Upper lobe of left lung (tissue), 6 donors: ENCODE measurements at regions not wholly inside any gene's neighbourhood (a gene's known extent, or its start where the extent isn't known, plus 50 kb on each side); places are given as distances from the start of the nearest gene placed in this dataset.
"Not testable (repeated sequence)": the region's sequence is repeated elsewhere in the genome, so short reads cannot be mapped to it uniquely, and the experiment has no call there.

ENCODE experiments used
- ATAC-seq, 2 donors: fragments of 200-7000 bp; cut with Tn5 transposase; one replicate each; pipeline ENCODE4 v1.9.1; 2022; ENCODE audit warnings: mild to moderate bottlenecking in 2 of 2, moderate library complexity in 2 of 2; ENCODE audit not compliant: low FRiP score in 2 of 2
- DNase-seq, 2 donors: peaks; one replicate each; pipeline ENCODE4 v3.0.0-alpha.2; 2019 to 2020
- H3K27ac ChIP-seq, 4 donors: fragments of 200-600 bp; sonication (generic); one replicate each; pipeline ENCODE4 v1.5.1; 2016 to 2019
- H3K27me3 ChIP-seq, 4 donors: fragments of 200-600 bp; sonication (generic); one replicate each; pipeline ENCODE4 v1.5.1; 2017 to 2019
- H3K36me3 ChIP-seq, 4 donors: fragments of 200-600 bp; sonication (generic); one replicate each; pipeline ENCODE4 v1.5.1; 2016 to 2019
- H3K4me1 ChIP-seq, 4 donors: fragments of 200-600 bp; sonication (generic); one replicate each; pipeline ENCODE4 v1.5.1; 2018 to 2019
- H3K4me3 ChIP-seq, 4 donors: fragments of 200-600 bp; sonication (generic); one replicate each; pipeline ENCODE4 v1.5.1; 2017 to 2019; ENCODE audit warnings: mild to moderate bottlenecking in 2 of 4, moderate library complexity in 1 of 4
- H3K9me3 ChIP-seq, 4 donors: fragments of 200-600 bp; sonication (generic); one replicate each; pipeline ENCODE4 v1.5.1; 2018 to 2019
- CTCF ChIP-seq, 6 experiments: fragments of 450-650 bp in 4 of 6; fragments of 200-600 bp in 2 of 6; sonication (generic) in 2 of 6; IDR thresholded peaks; one replicate each; pipeline ENCODE4 v1.5.1; 2016 to 2019; ENCODE audit warnings: antibody characterized with exemption in 6 of 6
- EP300 ChIP-seq, 4 donors: sonication (generic); formaldehyde crosslinking; IDR thresholded peaks; one replicate each; pipeline ENCODE4 v1.5.1; 2017; ENCODE audit warnings: antibody characterized with exemption in 4 of 4, control low read depth in 2 of 4
- POLR2A ChIP-seq, 4 donors: fragments of 450-650 bp; IDR thresholded peaks; one replicate each; pipeline ENCODE4 v1.5.1; 2016 to 2017; ENCODE audit warnings: antibody characterized with exemption in 4 of 4, mild to moderate bottlenecking in 2 of 4
- POLR2AphosphoS5 ChIP-seq, 2 donors: sonication (generic); formaldehyde crosslinking; IDR thresholded peaks; one replicate each; pipeline ENCODE4 v1.5.1; 2017; ENCODE audit warnings: antibody characterized with exemption in 2 of 2
- WGBS, 2 donors: methylation state at CpG; one replicate each; pipeline ENCODE4 v1.1.5; 2017 to 2018; 5-methylcytosine and 5-hydroxymethylcytosine counted together
- donor health status: DM: no; HTN: no; CAD: no; lungs with moderate emphysema.
- donor health status: DM: no; HTN: yes; CAD: no; lungs with severe emphysema.

GRCh38 chr18:28439870-28440269 is 262.9 kb upstream of the CDH2 start:
- Histone ChIP-seq H3K4me3 (no peak overlapping the region), H3K36me3 (no peaks in the 10 kb centered on the region), H3K27me3 (no peaks in the 10 kb centered on the region), H3K9me3 (no peaks in the 10 kb centered on the region), H3K27ac (no peak overlapping the region), H3K4me1 (no peaks in the 10 kb centered on the region)
- ATAC-seq, result no peak
- TF ChIP-seq EP300 (IDR thresholded peaks at IDR 0.05), result no peak
- TF ChIP-seq POLR2AphosphoS5 (IDR thresholded peaks at IDR 0.05), result no peak
- TF ChIP-seq POLR2A (IDR thresholded peaks at IDR 0.05), result no peak
- TF ChIP-seq CTCF (IDR thresholded peaks at IDR 0.05), result no peak
- DNase-seq, result no peak

- no peak overlapping the region for H3K4me3 ChIP-seq
- DNase-seq, result no peak
- no peaks in the 10 kb centered on the region for H3K9me3 ChIP-seq
- no peaks in the 10 kb centered on the region for H3K4me1 ChIP-seq
- no peak for ATAC-seq
- WGBS, 2 donors, result 56 to 77% methylated on average over 2 of the region's 2 CpGs
- H3K27me3 ChIP-seq, result no peaks in the 10 kb centered on the region
- H3K27ac ChIP-seq, result no peak overlapping the region
- no peak for TF ChIP-seq EP300 (IDR thresholded peaks at IDR 0.05)
- no peak for TF ChIP-seq CTCF (IDR thresholded peaks at IDR 0.05)
- no peak for TF ChIP-seq POLR2A (IDR thresholded peaks at IDR 0.05)
- no peak for TF ChIP-seq POLR2AphosphoS5 (IDR thresholded peaks at IDR 0.05)
- H3K36me3 ChIP-seq, result no peaks in the 10 kb centered on the region
Observed at GRCh38 chr18:28438381-28438780, 261.5 kb upstream of the CDH2 start.

- TF ChIP-seq POLR2AphosphoS5 (IDR thresholded peaks at IDR 0.05), result no peak
- TF ChIP-seq POLR2A (IDR thresholded peaks at IDR 0.05), result no peak
- no peak for TF ChIP-seq EP300 (IDR thresholded peaks at IDR 0.05)
- no peak for TF ChIP-seq CTCF (IDR thresholded peaks at IDR 0.05)
- no peak for DNase-seq
- Histone ChIP-seq H3K36me3 (no peaks in the 10 kb centered on the region), H3K9me3 (no peaks in the 10 kb centered on the region), H3K27ac (no peak overlapping the region), H3K27me3 (no peaks in the 10 kb centered on the region), H3K4me3 (no peak overlapping the region), H3K4me1 (no peaks in the 10 kb centered on the region)
- 81 to 83% methylated on average over 5 of the region's 5 CpGs for WGBS, 2 donors
- no peak for ATAC-seq
Observed at GRCh38 chr18:28432339-28432738, 255.4 kb upstream of the CDH2 start.

GRCh38 chr18:28425886-28426285 is 249.0 kb upstream of the CDH2 start:
- ATAC-seq, result no peak
- Histone ChIP-seq H3K4me1 (no peaks in the 10 kb centered on the region), H3K27me3 (no peaks in the 10 kb centered on the region), H3K36me3 (no peaks in the 10 kb centered on the region), H3K9me3 (peaks cover 0 to 9% (median 0%) of the 10 kb centered on the region in 4 donors), H3K27ac (no peak overlapping the region), H3K4me3 (no peak overlapping the region)
- DNase-seq, result no peak
- 77 to 92% methylated on average over 4 to 5 of the region's 5 CpGs for WGBS, 2 donors
- TF ChIP-seq CTCF (IDR thresholded peaks at IDR 0.05) (no peak), EP300 (IDR thresholded peaks at IDR 0.05) (no peak), POLR2A (IDR thresholded peaks at IDR 0.05) (no peak), POLR2AphosphoS5 (IDR thresholded peaks at IDR 0.05) (no peak)

- Histone ChIP-seq H3K9me3 (peaks cover 0 to 9% (median 0%) of the 10 kb centered on the region in 4 donors), H3K4me3 (no peak overlapping the region), H3K27me3 (no peaks in the 10 kb centered on the region), H3K36me3 (no peaks in the 10 kb centered on the region), H3K4me1 (no peaks in the 10 kb centered on the region), H3K27ac (no peak overlapping the region)
- DNase-seq (no peak), ATAC-seq (no peak)
- WGBS, 2 donors, result 84 to 92% methylated on average over 2 of the region's 2 CpGs
- TF ChIP-seq EP300 (IDR thresholded peaks at IDR 0.05), result no peak
- no peak for TF ChIP-seq POLR2A (IDR thresholded peaks at IDR 0.05)
- no peak for TF ChIP-seq POLR2AphosphoS5 (IDR thresholded peaks at IDR 0.05)
- TF ChIP-seq CTCF (IDR thresholded peaks at IDR 0.05), result no peak
Observed at GRCh38 chr18:28422577-28422976, 245.6 kb upstream of the CDH2 start.

GRCh38 chr18:28421950-28422349 is 245.0 kb upstream of the CDH2 start:
- not testable (repeated sequence) for H3K27ac ChIP-seq, H3K4me3 ChIP-seq, H3K9me3 ChIP-seq, ATAC-seq, H3K36me3 ChIP-seq, H3K4me1 ChIP-seq, H3K27me3 ChIP-seq
- DNase-seq, result peak in 1 of 2 donors; percentile 32
- WGBS, 2 donors, result no CpG with 5 or more reads among the region's 17 CpGs
